ENCODE measurements at regions not wholly inside any gene's neighbourhood (a gene's known extent, or its start where the extent isn't known, plus 50 kb on each side); places are given as distances from the start of the nearest gene placed in this dataset.

DNA sequence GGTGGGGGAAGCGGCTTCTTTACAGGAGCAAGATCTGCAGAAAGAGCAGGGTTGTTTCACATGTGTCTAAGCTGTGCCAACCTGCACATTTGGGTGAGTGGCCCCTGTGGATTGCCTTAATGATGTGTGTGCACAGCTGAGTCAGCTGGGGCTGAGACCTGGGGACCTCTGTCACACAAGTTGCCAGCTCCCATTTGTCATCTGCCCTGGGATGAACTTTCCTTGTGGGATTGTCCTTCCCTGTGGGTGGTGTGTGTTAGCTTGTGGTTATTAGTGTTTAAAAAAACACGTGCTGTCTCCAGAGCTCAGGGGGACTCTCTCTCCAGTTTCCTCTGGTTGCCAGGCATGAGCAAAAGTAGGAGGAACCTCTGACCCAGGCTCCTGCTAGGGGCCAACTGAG is 400.5 kb upstream of the CCL2 start:
- TF ChIP-seq, protein P1, sequence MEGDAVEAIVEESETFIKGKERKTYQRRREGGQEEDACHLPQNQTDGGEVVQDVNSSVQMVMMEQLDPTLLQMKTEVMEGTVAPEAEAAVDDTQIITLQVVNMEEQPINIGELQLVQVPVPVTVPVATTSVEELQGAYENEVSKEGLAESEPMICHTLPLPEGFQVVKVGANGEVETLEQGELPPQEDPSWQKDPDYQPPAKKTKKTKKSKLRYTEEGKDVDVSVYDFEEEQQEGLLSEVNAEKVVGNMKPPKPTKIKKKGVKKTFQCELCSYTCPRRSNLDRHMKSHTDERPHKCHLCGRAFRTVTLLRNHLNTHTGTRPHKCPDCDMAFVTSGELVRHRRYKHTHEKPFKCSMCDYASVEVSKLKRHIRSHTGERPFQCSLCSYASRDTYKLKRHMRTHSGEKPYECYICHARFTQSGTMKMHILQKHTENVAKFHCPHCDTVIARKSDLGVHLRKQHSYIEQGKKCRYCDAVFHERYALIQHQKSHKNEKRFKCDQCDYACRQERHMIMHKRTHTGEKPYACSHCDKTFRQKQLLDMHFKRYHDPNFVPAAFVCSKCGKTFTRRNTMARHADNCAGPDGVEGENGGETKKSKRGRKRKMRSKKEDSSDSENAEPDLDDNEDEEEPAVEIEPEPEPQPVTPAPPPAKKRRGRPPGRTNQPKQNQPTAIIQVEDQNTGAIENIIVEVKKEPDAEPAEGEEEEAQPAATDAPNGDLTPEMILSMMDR (conservative IDR thresholded peaks at IDR 0.05; ENCODE audit: low read depth, low read length), result no peak
- no peak for DNase-seq (ENCODE audit: low read depth)
- H3K4me3 ChIP-seq (ENCODE audit: low read depth, low read length), result no peak overlapping the region

DNA sequence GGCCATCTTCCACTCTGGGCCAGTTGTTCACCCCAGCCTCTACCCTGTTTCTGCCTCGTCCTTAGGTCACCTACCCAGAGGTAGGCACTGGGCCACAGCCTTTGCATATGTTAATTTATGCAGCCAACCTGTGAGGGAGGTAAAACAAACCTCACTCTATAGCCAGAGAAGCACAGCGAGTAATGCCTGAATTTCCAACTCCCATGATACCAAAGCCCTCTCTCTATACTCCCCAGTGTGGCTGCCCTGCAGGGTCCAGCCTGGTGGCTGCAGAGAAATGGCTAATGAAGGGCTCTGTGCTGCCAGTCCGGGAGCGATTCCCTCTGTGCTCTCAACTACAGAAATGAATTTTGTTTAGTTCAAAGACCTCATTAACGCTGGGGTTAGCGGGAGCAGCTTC is 397.0 kb upstream of the CCL2 start:
- no peak overlapping the region for H3K4me3 ChIP-seq (ENCODE audit: low read depth, low read length)
- no peak for DNase-seq (ENCODE audit: low read depth)
- TF ChIP-seq, protein P1 (conservative IDR thresholded peaks at IDR 0.05; ENCODE audit: low read depth, low read length), result no peak

DNA sequence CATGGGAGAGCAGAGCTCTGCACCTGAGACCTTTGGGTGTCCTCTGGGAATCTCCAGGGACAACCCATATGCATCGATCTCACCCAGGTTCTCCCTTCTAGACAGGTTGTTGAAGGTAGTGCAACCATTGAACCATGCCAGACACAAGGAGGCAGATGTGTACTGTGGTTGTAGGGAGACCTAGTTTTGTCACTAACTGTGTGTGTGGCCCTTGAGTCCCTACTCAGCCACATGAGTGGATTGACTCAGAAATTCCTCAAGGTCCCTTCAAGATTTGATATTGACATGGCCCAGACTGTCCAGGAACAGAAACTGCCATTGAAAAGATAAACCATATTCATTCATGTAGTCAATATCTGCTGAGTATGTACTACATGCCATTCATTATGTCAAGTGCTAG is 396.4 kb upstream of the CCL2 start:
- no peak for DNase-seq (ENCODE audit: low read depth)
- TF ChIP-seq, protein P1 (conservative IDR thresholded peaks at IDR 0.05; ENCODE audit: low read depth, low read length), result peak; percentile 1
- H3K4me3 ChIP-seq (ENCODE audit: low read depth, low read length), result no peak overlapping the region

DNA sequence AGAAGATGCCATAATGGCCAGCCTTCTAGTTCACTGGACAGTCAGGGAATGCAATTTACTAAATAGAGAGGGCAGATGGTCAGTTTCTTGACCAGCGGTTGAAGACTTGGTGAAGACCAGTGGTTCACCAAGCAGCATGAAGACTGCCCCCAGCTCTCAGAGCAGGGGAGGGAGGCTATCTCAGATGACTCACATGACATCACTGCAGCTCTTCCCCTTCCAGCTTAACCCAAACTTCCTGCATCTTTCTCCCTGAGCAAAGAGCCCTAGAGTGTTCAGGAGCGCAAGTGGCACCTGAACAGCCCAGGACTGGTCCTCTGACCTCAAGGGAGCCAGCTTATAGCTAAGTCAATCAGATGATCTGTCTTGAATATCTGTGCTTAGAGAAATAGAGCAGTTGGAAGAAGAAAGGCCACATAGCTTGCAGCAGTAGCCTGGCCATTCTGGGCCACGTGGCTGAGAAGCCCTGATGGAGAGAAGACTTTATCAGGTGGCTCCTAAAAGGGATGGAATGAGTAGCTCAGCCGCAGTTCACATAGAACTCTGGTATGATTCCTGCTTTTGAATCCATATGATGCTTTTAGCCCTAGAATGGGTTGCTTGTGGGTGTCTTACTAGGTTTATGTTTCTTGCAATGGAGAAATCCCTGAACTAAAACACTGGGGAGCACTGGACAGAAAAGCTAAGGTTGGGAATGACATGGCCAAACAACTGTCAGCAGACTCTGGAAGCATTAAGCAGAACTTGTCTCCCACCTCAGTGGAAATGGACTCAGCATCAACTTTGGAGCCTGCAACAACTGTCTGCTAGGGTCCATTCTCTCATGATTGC is 392.1 kb upstream of the CCL2 start:
- H3K4me3 ChIP-seq (ENCODE audit: low read depth, low read length), result no peak overlapping the region
- TF ChIP-seq, protein P1 (conservative IDR thresholded peaks at IDR 0.05; ENCODE audit: low read depth, low read length), result no peak
- DNase-seq (ENCODE audit: low read depth), result no peak

DNA sequence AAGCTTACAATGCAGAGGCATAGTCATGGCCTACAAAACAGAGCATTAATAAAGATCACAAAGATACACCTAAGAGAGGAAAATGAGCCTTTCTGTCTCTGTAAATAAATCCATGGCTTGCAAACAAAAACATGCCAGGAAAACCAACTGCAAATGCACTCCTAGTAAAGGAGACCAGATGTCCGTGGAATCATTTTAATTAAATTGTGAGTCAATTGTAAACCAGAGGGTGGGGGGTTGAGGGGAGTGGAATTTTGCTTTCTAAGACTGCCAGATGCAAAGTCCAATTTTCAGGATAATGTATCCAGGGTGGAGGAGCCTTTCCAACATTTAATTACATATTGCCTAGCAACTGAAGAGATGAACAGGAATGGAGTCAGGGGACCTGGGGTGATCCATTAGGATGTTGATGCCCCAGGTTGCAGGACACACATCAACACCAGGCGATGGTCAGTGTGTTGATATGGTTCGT is 390.3 kb upstream of the CCL2 start:
- DNase-seq (ENCODE audit: low read depth), result no peak
- TF ChIP-seq, protein P1 (conservative IDR thresholded peaks at IDR 0.05; ENCODE audit: low read depth, low read length), result no peak

DNA sequence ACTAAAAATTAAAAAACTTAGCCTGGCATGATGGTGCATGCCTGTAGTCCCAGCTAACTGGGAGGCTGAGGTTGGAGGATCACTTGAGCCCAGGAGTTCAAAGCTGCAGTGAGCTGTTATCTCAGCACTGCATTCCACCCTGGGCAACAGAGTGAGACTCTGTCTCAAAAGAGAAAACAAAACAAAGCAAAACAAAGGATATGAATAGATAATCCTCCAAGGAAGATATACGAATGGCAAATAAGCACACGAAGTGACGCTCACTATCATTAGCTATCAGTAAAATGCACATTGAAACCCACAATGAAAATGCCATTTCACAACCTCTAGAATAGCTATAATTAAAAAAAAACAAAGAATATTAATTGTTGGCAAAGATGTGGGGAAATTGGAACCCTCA is 386.2 kb upstream of the CCL2 start:
- no peak for DNase-seq (ENCODE audit: low read depth)
- H3K4me3 ChIP-seq (ENCODE audit: low read depth, low read length), result no peak overlapping the region
- TF ChIP-seq, protein P1 (conservative IDR thresholded peaks at IDR 0.05; ENCODE audit: low read depth, low read length), result no peak

More for the DNA sequence above, 390.3 kb upstream of the CCL2 start:
- no peak overlapping the region for H3K4me3 ChIP-seq (ENCODE audit: low read depth, low read length)

DNA sequence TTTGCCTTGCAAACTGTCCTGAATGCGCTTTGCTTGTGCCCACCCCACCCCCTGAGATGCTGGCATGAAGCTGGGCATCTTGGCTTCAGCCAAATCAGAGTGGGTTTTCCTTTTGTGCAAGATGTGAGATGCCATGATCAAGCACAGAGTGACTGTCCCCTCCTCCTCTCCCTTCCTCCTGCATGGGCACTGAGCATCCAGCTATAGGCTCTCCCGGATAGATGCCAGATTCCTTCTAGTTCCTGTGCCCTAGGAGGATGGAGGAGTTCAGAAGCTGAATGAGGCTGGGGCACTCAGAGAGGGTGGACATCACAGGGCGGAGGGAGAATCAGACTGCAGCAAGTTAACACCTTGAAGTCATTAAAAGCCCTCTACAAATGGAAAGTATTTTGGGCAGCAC is 384.1 kb upstream of the CCL2 start:
- no peak for DNase-seq (ENCODE audit: low read depth)
- H3K4me3 ChIP-seq (ENCODE audit: low read depth, low read length), result no peak overlapping the region
- TF ChIP-seq, protein P1 (conservative IDR thresholded peaks at IDR 0.05; ENCODE audit: low read depth, low read length), result no peak
